H1 (cell line): ENCODE measurements at regions not wholly inside any gene's neighbourhood (a gene's known extent, or its start where the extent isn't known, plus 50 kb on each side); places are given as distances from the start of the nearest gene placed in this dataset.

ENCODE experiments used
- CHD7 ChIP-seq: fragments of 300-600 bp; sonication (generic); IDR thresholded peaks from 2 replicates; pipeline ENCODE4 v1.7.1; 2012; ENCODE audit warnings: low read length, moderate library complexity, mild to moderate bottlenecking, inconsistent platforms; ENCODE audit not compliant: insufficient replicate concordance

- no peak for TF ChIP-seq CHD7
Observed at GRCh38 chr10:7084280-7085005, 326.4 kb downstream of the SFMBT2 start (continued).
